ENCODE measurements at regions not wholly inside any gene's neighbourhood (a gene's known extent, or its start where the extent isn't known, plus 50 kb on each side); places are given as distances from the start of the nearest gene placed in this dataset.
"Not testable (repeated sequence)": the region's sequence is repeated elsewhere in the genome, so short reads cannot be mapped to it uniquely, and the experiment has no call there.

DNA sequence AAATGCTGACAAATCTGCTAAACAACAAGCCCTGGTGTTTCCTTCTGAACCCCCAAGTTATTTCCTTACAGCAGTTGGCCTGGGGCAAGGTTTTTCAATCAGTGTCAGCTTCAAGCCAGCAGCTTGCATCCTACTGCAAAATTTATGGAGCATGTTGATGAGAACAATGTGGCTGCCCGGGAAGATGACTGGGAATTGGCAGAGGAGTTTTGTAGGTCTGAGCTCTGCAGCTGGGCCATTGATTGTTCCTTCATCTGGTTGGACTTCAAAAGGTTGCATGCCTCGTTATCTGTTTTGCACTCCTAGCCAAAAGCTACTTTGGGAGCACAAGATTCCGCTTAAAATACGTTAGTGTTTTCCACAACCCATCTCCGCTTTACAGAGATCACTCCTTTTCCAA, 1030.3 kb upstream of the LCORL start:
- peak; percentile 38 for DNase-seq (ENCODE audit: low read depth)

DNA sequence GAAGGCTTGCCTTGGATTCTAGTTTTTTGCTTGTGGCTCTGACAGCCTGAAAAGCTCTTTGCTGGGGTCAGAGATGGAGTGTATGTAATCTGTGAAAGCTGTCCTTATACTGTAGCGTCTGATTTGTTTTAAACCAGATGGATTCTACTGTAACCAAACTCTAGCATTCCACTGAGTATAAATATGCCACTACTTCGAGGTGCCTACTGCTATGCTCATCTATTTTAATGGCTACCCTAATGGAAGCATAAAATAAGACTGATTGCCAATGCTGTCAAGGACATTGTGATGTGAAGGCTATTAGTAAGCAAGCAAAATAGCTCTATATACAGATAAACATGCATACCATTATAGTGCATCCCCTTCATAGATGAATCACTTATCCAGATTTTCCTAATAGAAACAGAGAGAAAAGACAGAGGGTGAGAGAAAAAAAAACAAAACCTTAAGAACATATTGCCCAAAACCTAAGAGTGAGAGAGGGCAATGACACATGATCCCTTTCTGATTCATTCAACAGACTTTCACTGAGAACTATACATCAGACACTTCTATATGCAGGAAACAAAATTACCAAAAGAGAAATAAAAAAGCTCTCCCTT, 1025.8 kb upstream of the LCORL start:
- no peak for DNase-seq (ENCODE audit: low read depth)

- DNase-seq (ENCODE audit: low read depth), result no peak
These were observed 1018.3 kb upstream of the LCORL start for GRCh38 chr4:19039816-19040215.

DNA sequence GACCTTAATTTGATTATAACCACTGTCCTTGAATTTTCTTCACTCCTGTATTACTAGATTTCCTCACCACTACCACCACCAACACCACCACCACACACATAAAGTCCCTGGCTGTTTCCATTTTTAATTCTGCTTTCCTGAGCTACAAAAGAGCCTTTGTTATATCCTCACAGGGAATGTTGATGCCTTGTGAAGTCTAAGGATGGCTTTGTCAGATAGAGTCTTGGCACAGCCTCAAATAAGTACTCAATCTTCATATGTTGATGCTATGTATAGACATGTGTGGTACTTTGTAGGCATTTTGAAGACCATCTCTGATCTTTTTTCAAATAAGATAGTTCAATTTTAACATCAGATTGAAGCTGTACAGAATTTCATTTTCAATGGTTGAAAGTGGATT, 1016.7 kb upstream of the LCORL start:
- DNase-seq (ENCODE audit: low read depth), result no peak

DNA sequence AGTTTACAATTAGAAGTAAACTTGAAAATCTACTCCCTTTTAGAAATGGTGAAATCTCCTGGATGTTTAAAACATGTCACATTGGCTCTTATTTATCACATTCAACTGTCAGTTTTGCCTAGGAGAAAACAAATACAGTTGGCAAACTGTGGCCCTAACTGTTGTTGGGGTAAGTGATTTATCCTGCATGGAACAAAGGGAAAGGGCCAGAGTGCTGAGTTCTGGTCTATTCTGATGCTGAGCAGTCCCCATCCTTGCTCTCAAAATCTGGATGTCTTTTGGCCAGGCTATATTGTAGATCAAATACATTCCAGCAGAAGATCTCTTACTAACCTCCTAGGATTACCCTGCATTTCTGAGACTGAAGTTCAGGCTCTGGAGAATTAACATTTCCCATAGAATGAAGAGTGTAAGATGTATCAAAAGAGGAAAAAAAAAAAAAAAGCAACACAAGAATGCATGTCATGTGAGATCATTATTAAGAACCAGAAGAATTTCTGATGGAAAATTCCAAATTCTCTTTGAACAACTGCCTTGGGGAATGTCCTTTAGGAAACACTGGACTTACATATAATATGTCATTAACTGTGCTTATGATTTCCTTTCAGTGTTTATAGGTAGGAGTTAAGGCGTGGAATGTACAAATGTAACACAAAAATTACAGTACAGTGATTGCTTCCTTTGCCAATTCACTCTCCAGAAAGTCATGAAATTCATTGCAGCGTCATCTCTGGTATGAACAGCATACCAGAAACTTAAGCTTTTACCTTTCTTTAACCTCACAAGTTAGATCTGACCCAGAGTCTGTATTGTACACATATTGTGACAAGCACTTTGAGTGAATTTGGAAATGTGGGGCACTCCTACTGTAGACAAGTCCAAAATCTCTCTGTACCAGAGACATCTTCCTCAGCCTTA, 1012.5 kb upstream of the LCORL start:
- DNase-seq (ENCODE audit: low read depth), result peak; percentile 34

DNA sequence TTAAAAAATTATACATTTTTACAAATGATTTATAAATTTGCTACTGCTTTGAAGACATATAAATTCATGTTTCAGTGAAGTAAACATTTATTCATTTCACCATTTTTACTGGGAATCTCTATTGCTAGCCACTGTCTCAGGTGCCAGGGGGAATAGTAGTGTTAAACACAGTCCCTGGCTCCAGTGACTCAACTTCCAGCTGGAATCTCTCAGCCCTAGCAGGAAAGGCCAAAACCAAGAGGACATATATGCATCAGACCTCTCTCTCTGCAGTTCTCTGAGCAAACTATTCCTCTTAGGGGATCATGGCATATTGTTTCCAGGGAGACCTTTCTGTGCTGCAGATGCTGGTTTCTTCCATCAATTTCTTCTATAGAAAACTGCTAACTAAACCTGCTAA, 1009.0 kb upstream of the LCORL start:
- DNase-seq (ENCODE audit: low read depth), result peak; percentile 12

DNA sequence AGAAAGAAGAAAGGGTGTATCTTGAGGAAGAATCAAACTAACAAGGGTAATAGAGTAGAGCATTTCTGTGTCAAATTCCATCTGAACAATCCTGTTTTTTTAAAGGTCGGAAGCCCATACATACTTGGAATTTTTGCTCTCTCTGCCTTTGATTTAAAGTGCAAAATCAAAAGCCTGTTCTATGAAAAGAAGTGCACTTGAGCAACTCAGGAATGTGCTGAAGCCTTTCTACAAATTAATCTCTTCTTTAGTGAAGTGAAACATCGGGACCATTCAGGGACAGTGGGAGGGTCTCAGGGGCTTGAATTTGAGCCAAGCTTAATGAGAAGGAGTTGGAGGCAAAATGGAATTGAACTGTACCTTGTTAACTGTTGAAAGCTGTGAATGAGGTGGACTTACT, 1008.5 kb upstream of the LCORL start:
- peak; percentile 82 for DNase-seq (ENCODE audit: low read depth)

- DNase-seq (ENCODE audit: low read depth), result peak; percentile 90
These were observed 1004.7 kb upstream of the LCORL start for GRCh38 chr4:19026281-19026680.

- peak; percentile 44 for DNase-seq (ENCODE audit: low read depth)
These were observed 1003.5 kb upstream of the LCORL start for GRCh38 chr4:19025031-19025430.

- no peak for DNase-seq (ENCODE audit: low read depth)
These were observed 1002.5 kb upstream of the LCORL start for GRCh38 chr4:19024047-19024446.

- no peak for DNase-seq (ENCODE audit: low read depth)
These were observed 1000.1 kb upstream of the LCORL start for GRCh38 chr4:19021617-19022016.

- DNase-seq (ENCODE audit: low read depth), result not testable (repeated sequence)
These were observed 995.0 kb upstream of the LCORL start for GRCh38 chr4:19016550-19016949.

DNA sequence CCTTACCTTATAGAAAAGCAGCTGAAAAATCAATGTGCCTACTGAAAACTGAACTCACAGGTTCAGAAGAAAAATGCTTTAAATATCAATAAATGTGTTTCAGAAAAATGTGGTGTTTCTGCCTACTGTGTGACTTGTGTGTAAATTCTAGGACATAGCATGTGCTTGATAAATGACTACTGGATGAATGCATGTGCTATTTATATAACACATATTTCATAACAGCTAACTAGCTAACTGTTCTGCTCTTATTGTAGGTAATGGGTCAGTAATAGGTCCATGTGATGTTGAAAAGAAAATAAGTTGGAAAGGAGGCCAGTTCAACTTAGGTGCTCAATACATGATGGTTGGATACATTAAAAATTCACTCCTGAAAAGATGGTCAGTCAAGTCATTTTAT, 993.0 kb upstream of the LCORL start:
- DNase-seq (ENCODE audit: low read depth), result no peak

DNA sequence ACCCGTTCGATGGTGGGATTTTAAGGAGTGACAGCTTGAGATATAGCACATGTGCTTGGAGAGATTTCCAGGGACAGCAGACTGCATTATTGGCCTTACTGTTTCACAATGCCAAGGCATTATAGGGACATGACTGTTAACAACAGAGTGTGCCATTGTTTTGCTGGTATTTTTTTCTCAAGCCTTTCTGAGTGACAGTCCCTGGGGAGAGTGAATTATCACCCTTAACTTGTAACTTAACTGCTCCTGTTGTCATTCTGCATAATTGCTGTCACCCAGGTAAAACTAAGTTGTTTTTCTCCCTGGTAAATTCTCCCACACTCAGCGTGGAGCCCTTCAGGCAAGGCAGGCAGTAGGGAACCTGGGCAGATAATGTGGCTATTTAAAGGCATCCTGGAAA, 989.2 kb upstream of the LCORL start:
- DNase-seq (ENCODE audit: low read depth), result no peak

DNA sequence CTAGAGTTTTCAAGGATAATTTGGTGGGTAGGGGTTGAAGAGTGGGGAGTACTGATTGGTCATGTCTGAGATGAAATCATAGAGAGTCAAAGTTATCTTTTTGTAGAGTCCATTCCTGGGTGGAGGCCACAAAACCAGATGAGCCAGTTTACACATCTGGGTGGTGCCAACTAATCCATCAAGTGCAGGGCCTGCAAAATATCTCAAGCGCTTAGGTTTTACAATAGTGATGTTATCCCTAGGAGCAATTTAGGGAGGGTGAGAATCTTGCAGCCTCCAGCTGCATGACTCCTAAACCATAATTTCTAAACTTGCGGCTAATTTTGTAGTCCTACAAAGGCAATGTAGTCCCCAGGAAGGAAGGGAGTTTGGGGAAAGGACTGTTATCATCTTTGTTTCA, 988.3 kb upstream of the LCORL start:
- no peak for DNase-seq (ENCODE audit: low read depth)

GRCh38 chr4:19005211-19005610, 983.7 kb upstream of the LCORL start:
- DNase-seq (ENCODE audit: low read depth), result peak; percentile 67

DNA sequence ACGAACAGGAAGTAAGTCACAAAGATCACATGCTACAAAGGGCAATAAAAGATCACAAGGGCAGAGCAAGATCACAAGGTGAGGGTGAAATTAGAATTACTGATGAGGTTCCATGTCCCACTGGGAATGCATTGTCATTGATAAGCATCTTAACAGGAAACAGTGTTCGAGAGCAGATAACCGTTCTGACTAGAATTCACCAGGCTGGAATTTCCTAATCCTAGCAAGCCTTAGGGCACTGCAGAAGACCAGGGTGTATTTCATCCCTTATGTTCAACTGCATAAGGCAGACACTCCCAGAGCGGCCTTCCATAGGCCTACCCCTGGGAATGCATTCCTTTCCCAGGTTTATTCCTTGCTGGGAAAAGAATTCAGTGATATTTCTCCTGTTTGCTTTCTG, 980.6 kb upstream of the LCORL start:
- DNase-seq (ENCODE audit: low read depth), result no peak

- DNase-seq (ENCODE audit: low read depth), result no peak
These were observed 978.0 kb upstream of the LCORL start for GRCh38 chr4:18999595-18999994.

- DNase-seq (ENCODE audit: low read depth), result no peak
These were observed 959.7 kb upstream of the LCORL start for GRCh38 chr4:18981234-18981615.

- no peak for DNase-seq (ENCODE audit: low read depth)
These were observed 959.1 kb upstream of the LCORL start for GRCh38 chr4:18980516-18981233.

GRCh38 chr4:18976884-18977283, 955.3 kb upstream of the LCORL start:
- DNase-seq (ENCODE audit: low read depth), result no peak

- no peak for DNase-seq (ENCODE audit: low read depth)
These were observed 954.6 kb upstream of the LCORL start for GRCh38 chr4:18975916-18976808.
